AG10803 (cell line): ENCODE measurements at regions not wholly inside any gene's neighbourhood (a gene's known extent, or its start where the extent isn't known, plus 50 kb on each side); places are given as distances from the start of the nearest gene placed in this dataset.

Source experiments
- DNase-seq: peaks from one replicate; pipeline ENCODE4 v3.0.0; 2010; ENCODE audit warnings: low read depth
- H3K4me3 ChIP-seq: 2 replicates; pipeline ENCODE4 v1.5.1; 2011; ENCODE audit warnings: mild to moderate bottlenecking, low read length, control low read depth
- TF ChIP-seq, protein P1 (sequence below): conservative IDR thresholded peaks from 2 replicates; pipeline ENCODE4 v1.5.1; 2011; ENCODE audit warnings: mild to moderate bottlenecking, low read length, control low read depth, inconsistent platforms

DNA sequence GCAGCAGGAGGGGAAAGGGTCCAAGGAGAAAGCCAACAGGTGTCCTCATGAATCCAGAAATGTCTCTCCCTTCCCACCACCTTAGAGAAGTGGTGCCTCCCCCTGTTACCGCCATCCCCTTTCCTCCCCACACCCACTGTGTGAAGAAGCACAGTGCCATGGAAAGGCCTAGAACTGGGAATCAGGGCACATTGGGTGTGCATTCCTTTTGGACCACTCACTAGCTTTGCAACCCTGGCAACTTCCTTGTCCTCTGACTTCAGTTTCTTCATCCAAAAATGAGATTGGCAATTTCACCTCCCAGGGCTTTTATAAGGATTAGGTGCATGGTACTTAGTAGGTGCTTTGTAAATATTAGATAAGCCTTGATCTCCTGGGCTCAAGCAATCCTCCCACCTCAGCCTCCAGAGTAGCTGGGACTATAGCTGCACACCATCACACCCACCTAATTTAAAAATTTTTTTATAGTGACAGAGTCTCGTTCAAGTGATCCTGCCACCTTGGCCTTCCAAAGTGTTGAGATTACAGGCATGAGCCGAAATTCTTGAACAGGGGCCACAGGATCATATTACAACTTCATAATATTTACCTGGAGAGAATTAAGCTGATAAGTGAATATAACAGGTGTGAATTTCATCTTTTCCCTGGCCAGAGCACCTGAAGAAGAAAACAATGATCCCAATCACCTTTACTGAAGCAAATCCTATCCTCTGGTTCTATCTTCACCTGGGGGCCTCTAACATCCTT, 97.9 kb upstream of the TAF1B start:
- DNase-seq: peak; percentile 31
- TF ChIP-seq, protein P1, sequence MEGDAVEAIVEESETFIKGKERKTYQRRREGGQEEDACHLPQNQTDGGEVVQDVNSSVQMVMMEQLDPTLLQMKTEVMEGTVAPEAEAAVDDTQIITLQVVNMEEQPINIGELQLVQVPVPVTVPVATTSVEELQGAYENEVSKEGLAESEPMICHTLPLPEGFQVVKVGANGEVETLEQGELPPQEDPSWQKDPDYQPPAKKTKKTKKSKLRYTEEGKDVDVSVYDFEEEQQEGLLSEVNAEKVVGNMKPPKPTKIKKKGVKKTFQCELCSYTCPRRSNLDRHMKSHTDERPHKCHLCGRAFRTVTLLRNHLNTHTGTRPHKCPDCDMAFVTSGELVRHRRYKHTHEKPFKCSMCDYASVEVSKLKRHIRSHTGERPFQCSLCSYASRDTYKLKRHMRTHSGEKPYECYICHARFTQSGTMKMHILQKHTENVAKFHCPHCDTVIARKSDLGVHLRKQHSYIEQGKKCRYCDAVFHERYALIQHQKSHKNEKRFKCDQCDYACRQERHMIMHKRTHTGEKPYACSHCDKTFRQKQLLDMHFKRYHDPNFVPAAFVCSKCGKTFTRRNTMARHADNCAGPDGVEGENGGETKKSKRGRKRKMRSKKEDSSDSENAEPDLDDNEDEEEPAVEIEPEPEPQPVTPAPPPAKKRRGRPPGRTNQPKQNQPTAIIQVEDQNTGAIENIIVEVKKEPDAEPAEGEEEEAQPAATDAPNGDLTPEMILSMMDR: no peak
- no peak overlapping the region for H3K4me3 ChIP-seq

DNA sequence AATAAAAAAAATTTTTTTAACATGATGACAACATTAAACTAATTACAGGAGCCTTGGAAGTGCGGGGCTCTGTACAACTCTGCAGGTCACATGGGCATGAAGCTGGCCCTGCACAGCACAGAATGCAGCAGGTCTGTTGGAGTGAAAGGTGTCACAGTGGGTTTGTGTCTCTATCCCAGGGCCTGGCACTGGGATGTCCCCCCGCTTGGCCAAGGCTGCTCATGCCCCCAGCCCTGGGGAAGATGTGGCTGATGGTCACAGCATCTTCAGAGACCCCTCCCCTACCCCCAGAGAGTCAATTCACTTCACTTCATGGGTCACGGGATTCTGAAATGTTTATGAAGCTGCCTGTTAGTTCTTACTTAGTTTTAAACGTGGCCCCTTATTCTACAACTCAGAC, 95.9 kb upstream of the TAF1B start:
- H3K4me3 ChIP-seq: no peak overlapping the region
- TF ChIP-seq, protein P1: no peak
- DNase-seq: no peak

DNA sequence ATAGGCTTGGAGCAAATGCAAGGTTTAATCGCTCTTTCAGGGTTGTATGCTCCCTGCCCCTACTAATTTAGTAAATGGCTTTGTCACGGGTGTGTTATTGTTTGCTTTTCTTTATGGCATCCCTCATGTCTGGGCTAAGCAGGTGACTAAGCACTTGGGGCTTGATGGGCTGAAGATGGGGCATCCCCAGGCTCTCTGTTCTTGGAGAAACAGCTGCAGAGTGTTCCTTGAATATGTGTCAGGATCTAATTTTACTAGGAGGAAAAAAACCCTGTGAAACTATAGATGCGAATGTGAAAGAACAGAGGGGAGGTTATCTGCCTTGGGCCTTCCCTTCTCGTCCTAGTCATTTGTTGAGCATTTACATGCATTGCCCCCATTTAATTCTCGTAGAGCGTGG, 94.7 kb upstream of the TAF1B start:
- H3K4me3 ChIP-seq: no peak overlapping the region
- DNase-seq: no peak
- TF ChIP-seq, protein P1: no peak

DNA sequence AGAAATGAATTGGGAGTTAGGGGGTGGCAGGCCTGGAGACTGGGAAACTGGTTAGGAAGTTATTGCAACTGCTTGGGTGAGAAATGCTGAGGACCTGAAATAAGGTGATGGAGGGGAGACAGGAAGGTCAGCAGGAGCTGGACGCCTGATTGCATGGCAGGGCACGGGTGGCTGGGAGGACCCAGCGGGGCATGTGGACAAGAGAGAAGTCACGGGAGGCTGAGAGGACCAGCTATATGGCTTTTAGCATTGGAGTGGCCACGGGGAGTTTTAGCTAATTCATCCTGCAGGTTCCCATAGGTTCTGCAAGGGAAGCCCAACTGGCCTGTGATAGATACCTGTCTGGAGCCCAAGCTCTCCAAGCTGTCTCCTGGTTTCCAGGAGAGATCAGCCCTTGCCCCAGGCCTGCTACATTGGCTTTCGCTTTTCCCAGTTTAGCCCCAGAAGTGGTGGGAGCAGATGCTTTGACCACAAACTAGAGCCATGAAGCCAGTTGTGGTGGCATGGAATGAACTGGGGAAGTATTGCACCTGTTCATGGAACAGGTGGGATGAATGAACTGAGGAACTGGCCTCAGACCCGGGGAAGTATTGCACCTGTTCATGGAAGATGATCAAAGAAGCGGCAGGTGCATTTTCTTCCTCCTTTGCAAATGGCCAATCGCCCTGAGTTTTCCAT, 93.6 kb upstream of the TAF1B start:
- no peak for DNase-seq
- TF ChIP-seq, protein P1: no peak
- H3K4me3 ChIP-seq: no peak overlapping the region

DNA sequence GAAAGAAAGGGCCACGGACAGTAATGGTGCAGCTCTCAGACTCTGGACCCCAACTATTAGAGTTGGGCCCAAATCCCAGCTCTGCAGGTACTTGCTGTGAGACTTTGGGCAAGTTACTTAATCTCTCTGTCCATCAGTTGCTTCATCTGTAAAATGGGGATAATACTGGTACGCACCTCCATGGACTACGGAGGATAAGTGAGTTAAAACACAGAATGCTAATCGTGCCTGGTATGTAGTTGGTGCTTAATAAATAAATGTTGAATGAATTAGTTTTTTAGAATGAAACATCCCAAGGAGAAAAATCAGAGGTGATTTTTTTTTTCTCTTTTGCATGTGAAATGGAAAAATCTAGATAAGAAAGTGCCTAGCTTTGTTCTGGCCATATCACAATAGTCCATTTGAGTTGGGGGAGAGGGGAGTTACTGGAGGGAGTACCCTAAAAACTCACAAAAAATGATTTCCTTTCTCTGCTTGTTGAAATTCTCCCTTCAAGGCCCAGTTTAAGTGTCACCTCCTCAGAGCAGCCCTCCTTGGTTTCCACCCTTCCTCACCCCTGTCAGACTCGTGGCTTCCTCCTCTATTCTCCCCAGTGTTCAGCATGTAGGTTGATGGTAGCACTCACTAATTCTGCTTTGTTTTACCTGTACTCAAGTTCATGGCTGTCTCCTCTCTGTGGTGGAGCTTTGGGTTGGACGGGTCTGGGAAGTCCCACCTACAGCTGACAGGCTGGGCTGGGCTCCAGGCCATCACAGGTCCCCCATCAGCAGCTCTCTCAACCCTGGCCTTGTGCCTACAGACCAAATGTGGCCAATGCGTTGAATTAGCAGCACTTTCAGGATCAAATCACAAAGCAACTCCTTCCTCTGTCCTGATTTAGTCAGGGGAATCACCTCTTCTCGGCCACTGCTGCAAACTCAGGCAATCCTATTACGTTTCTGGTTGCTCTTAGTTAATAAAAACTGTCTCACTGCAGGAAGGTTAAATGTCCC, 92.8 kb upstream of the TAF1B start:
- DNase-seq: no peak
- H3K4me3 ChIP-seq: no peak overlapping the region
- TF ChIP-seq, protein P1: no peak

GRCh38 chr2:9751831-9752230, 91.4 kb upstream of the TAF1B start:
- no peak overlapping the region for H3K4me3 ChIP-seq
- TF ChIP-seq, protein P1: no peak
- no peak for DNase-seq
